ENCODE measurements at regions not wholly inside any gene's neighbourhood (a gene's known extent, or its start where the extent isn't known, plus 50 kb on each side); places are given as distances from the start of the nearest gene placed in this dataset.
A peak's percentile ranks its signal among the peaks of the same experiment; 100 is the strongest.

DNA sequence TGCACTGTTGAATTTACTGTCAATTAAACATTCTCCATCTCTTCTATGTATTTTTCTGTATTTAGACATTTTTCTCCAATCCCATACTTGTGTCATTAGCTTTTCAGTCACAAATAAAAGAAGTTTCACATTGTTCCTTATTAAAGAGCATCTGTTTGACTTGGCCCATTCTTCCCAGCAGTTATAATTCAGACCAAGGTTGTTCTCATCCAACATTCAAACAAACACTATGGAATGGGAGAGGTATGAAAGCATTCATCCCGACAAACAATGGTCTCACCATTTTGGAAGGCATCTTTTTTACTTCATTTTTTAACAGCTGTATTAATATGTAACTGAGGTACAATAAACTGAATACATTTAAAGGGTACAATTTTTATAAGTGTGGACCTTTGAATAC is 208.8 kb upstream of the MAF start:
- DNase-seq = no peak

DNA sequence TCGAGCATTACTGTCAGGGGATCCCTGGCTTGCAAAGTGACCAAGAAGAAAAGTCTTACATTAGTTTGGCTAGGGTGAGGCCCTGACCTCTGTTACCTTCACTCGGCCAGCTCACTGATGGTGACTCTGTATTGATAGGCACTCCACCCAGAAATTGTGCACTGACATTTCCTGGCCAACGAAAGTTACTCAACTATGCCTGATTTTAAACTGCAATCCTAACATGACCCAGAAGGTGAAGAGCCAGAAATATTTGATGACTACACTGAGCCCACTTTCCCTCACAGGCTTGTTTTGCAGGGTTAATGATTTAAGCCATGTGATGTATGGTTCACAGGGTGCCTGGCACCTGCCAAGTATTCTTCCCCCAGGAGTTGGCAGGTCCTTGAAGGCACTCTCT is 208.2 kb upstream of the MAF start:
- no peak for DNase-seq

DNA sequence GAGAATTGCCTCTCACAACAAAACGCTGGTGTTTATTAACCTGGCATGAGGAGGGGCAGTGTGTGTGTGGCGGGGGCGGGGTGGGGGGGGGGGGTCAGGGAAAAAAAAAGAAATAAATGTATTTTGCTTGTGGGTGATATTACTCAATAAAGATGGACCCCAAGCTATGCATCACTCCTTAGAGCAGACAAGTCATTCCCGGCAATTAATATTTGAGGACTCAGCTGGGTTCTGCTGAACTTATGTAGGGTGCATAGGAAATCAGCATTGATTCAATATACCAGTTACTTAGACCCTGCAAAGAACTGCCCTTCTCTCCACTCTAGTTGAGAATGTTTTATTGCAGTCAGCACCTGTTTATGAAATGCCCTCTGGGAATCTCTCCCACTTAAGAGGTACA is 206.2 kb upstream of the MAF start:
- DNase-seq = no peak

DNA sequence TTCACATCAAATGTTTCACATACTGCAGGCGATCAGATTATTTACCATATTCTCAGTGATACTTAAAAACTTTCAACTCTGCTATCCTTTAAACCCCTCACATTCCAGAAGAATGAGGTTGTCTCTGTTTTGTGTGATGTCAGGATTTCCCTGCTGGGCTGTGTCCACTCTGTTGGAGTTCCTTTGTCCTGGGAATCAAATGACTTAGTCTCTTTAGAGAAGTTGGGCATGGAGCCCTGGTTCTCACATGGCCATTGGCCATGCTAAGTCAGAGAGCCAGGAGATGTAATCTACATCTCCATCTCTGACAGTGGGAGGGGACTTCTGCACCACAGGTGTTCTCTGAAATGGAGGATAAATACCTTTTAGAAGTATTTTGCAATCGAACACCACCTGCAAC is 205.1 kb upstream of the MAF start:
- DNase-seq = no peak

DNA sequence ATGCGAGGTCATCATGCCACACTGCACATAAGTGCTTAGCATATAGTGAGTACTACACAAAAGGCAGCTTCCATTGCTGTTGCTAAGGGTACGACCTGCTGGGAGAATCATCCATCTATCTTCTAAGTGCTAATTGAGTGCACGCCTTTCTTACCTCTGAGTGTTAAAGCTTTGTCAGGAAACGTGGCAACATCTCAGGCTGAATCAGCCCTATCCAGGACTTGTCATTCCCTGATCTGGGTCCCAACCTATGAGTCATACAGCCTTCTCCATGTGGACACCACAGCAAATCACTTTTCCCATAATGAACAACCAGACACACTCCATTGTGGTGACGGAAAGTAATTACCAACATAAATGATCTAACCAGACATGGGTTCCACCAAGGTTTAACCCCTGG is 201.1 kb upstream of the MAF start:
- no peak for DNase-seq

DNA sequence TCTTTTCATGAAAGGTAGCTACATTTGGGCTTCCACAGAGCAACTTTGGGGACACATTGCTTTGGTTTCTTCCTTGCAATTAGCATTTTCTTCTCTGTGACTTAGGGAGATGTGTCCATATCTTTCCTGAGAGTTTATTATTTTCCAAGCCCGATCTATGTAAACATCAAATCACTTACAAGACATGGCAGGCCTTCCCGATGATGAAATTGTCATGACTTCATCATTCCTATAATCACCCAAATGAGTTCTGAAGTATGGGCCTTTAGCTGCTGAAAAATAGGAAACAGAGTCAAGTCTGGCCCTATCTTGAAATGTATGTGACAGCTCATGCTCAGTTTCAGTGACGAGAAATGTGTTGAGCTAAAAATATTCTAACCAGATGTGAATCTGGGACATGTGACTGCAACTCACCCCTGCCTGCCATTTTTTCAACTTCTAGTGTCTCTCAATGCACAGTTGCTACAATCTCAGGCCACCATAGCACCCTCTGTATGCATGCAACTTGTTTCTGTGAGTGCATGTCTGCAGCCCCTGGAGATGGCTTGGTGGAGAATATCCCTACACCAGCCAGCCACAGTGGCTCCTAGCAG is 199.6 kb upstream of the MAF start:
- DNase-seq = no peak

DNA sequence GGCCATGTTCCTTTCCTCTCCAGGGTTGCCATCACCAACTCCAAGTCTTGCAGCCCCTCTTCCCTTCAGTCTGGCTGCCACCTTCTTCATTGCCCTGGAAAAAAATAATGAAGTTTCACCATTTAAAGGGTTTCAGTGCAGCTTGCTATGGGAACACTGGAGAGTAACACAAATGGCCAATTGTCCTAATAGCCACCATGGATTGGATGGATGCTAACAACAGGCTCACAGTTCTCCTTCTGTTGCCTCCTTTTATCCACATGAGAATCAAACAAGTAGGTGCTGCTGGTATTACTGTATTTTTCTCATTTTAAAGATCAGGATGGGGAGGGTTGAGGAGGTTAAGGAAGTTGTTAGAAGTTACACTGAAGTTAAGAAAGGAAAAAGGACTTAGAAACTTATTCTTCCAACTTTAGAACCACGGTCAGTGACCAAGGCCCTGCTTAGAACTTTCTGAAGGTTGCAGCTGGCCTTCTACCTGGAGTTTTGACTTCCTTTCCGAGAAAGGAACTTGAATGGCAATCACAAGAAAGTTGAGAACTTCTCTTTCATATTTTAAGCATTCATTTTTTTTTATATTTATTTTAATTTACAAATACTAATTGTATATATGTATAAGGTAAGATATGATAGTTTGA is 198.0 kb upstream of the MAF start:
- DNase-seq = no peak

DNA sequence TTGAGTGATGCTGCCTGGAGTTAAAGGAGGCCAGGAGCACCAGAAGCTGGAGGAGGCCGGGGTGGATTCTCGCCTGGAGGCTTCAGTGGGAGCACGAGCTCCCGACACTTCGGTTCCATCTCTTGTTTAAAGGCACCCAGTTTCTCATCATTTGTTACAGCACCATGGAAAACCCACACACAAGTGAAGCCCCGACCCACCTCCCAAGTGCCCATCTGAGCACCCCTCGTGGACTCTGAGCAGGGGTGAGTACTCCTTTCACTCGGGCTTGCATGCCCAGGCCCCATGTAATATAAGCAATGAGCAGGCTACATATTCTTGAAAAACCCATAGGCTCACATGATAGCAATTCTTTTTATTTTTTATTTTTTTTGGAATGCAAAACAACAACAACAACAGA is 196.9 kb upstream of the MAF start:
- DNase-seq = no peak

DNA sequence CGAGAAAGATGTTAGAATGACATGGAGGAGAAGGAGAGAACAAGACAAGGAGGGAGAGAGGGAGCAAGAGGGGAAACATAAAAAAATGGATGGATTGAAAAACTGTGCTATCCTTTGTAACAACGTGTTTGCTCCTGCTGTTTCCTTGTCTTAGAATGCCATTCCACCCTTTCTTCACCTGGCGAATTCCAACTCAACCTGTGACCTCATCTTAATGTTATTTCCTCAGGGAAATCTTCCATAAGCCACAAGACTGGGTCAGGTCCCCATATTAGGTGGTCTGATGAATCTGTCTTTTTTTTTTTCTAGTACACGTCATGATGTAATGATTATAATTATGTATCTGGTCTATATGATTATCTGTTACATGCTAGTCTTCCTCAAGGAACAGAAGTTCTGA is 195.0 kb upstream of the MAF start:
- DNase-seq = no peak

DNA sequence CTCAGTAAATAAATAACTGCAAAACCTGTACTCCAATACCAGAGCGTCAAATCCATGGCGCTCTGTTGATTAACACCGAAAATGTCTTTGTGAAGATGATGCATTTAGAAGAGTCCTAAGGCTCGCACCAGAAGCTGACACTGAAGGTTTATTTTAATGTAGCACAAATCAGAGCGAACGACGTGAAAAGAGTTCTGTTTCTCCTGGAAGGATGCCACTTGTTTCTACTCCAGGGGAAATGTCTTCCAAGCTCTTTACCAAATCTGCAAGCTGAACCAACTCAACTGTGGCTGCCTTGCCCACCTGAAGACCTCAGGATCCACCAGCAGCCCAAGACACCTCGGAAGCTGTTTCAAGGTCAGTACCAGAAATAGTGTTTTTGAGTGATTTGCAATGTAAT is 194.4 kb upstream of the MAF start:
- no peak for DNase-seq

DNA sequence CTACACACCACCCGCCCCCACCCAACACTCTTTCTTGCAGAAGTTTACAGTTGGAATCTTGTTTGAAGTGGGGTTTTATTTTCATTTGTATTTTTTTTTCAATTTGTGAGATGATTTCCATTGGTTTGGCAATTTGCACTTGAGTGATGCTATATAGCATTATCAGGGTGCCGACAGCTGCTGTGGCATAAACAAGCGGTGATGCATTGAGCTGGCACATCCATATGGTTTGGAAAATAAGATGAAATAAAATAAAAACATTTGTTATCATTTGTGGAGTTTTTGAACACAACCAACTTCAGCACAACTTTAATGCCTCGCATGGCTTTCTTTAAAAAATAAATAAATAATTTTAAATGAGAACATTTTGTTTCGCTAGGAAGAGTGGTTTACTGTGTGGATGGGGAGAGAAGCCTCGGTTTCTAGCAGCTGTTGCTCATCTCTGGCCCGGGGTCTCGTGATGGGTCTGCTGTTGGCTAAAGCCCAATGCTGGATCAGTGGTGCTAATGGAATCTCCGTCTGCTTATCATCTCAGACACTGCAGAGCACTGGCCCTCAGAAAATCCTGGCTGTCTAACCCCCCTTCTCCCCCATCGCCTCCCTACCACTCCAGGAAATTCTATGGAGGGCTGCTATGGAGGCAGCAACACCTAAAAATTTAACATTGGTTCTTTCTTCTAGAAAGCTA is 192.3 kb upstream of the MAF start:
- no peak for DNase-seq

DNA sequence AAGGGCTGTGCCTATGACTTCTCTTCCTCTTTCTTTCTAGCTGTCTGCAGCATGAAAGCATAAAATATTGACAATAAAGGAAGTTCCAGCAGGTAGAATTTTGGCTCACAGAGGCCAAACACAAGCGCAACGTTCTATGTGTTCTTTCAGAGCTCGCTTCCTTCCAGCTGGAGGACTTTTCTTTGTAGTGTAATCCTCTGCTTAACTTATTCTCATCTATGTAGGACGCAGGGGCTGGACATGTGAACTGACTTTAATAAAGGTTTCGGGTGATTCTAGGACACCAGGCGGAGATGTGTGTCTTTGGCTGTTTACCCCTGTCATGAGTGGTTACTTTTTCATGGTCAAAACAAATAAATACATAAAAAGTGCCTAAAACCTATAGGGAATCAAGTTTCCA is 191.5 kb upstream of the MAF start:
- DNase-seq = no peak

DNA sequence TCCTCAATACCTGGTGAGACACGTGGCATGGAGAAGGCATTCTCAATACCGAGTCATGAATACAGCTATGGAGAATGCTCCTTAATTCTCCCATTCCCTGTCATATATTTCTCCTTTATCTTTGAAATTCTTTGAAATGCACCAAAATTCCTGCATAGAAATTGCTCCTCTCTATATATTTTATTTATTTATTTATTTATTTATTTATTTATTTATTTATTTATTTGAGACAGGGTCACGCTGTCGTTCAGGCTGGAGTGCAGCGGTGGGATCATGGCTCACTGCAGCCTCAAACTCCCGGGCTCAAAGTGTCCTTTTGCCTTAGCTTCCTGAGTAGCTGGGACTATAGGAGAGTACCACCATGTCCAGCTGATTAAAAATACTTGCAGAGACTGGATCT is 190.3 kb upstream of the MAF start:
- DNase-seq = no peak

DNA sequence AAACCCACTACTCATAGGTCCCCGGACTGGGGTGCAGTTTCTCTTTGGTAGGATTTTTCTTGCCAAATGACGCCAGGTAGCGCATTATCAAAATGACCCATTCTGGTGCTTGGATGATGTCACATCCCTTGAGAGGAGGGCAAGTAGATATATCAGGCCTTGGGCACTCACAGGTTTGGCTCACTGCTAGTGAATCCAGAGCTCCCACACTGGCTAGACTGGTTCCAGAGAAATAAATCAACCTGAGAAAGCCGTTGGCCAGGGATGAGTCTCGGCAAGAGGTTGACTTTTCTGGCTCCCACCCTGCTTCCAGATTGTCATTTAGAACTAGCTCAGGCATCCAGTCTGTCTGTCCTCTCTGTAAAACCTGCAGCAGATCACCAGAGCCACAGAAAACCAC is 188.4 kb upstream of the MAF start:
- DNase-seq = no peak

DNA sequence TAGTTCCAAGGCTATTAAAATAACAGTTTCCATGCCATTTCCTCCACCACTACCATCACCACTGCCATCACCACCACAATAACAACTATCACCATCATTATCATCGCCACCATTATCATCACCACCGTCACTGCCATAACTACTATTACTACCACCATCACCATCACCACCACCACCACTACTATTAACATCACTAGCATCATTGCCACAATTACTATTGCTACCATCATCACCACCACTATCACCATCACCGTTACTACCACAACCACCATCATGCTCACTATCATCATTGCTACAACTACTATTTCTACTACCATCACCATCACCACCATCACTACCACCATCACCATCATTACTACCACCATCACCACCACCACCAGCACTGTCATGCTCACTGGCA is 185.9 kb upstream of the MAF start:
- DNase-seq = no peak

DNA sequence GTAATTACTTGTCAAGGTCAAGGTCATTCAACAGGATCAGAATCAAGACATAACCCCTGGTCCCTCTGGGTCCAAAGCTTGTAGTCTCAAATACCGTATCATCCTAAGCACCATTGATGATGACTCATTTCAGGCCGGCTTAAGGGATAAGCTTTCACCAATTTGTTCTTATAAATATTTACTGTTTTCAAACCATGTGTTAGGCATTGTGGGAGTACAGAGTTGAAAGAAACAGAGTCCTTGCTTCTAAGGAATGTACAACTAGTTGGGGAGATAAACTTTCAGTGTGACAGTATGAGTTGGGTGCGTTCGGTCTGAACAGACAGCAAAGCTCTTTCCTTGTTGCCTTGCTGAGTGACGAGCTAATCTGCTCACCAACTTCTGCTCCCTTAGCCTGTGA is 183.5 kb upstream of the MAF start:
- no peak for DNase-seq

DNA sequence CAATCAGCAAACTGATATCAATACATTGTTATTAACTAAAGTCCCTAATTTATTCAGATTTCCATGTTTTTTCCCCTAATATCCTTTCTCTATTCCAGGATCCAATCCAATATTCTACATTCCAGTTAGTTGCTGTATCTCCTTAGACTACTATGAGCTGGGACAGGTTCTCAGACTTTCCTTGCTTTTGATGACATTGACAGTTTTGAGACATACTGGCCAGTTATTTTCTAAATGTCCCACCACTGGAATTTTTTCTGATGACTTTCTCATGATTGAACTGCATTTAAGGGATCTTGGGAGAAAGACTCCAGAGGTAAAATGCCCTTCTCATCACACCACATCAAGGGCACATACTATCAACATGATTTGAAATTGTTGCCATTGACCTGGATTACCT is 177.1 kb upstream of the MAF start:
- no peak for DNase-seq

DNA sequence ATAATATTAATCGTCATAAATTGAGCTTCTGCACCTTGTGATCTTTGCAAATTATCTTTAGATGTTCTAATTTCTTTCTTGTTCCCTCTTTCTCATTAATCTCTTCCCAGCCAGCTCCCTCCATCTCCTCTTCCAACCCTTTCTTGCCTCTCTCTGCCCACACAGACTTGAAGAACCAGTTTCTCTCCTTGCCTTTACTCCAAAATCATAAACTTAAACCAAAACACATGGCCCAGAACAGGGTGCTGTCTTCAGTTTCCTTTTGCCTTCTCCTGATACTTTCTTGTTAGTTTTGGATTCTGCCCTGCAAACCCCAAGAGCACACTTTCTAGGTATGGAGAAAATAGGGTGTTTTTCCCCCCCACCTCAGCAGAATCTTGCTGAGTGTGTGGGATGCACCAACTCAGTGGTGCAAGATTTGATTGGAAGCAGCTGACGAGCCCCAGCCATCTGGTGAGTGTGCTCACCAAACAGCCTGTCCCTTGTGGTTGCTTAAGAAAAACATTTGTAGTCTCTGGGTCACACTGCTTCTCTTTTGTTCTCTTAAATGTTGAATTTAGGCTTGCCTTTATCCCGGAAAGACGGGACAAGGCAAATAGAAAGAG is 175.8 kb upstream of the MAF start:
- no peak for DNase-seq

DNA sequence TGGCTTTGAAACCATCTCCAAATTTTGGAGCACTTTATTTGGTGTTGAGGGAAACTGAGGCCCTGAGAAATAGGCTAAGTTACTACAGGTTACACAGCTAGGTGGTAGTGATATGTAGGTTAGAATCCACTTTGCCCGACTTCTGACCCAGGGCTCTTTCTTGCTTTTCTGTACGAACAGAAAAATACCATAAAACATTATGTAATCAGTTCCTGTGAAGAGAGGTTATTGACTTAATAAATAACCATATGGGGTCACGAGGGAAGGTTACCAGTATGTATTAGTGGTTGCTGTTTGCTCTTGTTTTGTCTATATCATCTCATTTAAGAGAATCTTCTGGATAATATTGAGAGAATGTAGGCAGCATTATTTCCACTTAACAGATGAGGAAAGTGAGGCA is 172.2 kb upstream of the MAF start:
- DNase-seq = no peak

DNA sequence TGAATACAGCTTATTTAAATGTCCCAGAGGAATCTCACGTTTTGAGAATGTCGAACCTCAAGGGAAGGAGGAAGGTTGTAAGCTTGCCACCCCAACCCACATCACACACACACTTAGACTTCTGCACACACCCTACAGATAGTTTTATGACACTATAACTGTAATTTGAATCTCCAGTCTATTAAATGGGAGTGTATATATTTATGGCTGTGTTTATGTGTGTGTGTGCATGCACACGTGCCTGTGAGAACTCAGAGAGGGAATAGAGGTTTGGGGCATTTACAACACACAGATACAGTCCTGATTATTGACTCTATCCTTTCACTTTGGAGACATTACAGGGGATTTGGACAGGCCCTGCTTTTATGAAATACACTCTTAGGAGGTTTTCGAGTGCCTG is 171.5 kb upstream of the MAF start:
- no peak for DNase-seq

DNA sequence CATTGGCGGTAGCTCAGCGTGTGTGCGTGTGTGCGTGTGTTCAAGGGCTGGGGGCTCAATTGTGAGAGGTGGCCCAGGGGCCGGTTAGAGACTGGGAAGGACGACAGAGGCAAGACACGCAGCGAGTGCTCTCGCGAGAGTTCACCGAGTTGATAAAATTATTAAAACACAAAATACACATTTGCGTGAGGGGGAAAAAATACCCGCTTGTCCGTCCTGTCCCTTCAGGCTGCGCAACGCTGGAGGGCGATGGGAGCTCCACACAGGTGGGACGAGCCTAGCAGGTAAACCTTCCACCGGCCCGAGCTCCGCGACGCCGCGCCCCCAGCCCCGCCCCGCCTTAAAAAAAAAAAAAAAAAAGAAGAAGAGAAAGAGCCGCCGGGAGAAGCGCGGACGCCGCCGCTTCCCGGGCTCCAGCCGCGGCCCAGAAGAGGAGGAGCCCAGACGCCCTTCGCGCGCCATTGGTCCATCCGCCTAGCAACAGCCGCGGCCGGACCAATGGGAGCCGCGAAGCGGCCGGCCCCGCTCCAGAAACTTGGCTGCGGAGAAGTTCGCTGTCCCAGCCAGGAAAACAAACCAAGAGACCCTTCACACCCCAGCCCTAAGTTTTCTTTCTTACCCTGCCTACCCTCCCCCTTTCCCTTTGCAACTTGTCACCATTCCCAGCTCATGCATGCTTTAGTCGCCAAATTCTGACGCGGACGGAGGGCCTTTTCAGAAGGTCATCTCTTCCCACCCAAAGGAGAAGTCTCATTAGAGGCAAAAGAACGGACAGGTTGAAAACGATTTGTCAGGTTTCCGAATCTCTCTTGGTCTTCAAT is 169.9 kb upstream of the MAF start:
- DNase-seq = peak; percentile 74 to 82

DNA sequence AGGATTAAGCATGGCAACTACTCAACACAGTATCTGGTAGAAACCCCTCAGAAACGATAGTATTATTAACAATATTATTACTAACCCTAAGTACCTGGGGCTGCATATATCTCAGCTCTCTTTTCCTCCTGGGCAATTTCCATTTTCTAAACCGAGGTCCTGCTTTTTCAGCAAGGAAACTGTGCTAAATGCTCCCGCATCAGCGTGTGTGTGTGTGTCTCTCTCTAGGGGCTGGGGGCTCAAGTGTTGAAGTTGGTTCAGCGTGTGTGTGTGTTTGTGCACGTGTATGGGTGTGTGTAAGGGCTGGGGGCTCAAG is 169.3 kb upstream of the MAF start:
- no peak for DNase-seq

DNA sequence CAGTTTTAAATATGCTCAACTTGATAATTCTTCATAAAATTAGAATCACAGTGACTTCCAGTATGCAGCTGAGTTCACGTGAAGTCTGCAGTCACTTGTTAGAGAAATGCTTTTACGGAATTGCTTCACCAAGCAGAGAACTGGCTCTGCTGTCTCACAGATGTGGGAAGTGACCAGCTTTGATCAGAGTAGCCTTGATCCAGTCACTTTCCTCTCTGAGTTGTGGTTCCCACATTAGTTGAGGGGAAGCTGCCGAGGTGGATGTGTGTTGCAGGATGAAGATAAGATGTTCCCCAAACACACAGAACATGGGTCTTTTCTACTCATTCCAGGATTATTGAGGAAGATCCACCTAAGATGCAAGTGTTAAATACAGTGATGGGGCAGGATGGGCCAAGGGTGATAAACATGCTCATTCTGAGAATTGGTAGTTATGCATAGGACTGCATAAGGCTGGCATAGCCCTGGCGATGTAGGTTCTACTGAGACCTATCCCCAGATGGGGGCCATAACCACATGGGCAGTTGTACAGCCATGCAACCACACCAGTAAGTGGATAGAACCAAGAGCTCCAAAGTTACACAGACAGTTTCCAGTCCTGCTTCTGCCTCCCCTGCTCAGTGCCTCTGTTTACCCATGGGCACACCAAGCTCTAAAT is 168.9 kb upstream of the MAF start:
- peak; percentile 33 to 39 for DNase-seq

Data from inflammatory macrophage treated with lipopolysaccharide for 1 hour (primary cell).